ENCODE measurements at regions not wholly inside any gene's neighbourhood (a gene's known extent, or its start where the extent isn't known, plus 50 kb on each side); places are given as distances from the start of the nearest gene placed in this dataset.

DNA sequence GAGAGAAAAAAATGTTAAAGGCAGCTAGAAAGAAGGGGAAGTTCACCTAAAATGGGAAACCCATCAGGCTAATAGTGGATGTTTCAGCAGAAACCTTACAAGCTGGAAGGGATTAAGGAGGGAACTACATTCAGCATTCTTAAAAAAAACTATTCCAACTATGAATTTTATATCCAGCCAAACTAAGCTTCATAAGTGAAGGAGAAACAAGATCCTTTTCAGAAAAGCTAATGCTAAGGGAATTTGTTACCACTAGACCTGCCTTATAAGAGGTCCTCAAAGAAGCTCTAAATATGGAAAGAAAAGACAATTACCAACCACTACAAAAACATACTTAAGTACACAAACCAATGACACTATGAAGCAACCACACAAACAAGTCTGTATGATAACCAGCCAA, 59.2 kb upstream of the SLC35F1 start:
- DNase-seq (ENCODE audit: extremely low read depth, low read depth) = no peak
- no peak overlapping the region for H3K4me3 ChIP-seq (replicated peaks; ENCODE audit: low read depth, low read length)
- TF ChIP-seq, protein P1, sequence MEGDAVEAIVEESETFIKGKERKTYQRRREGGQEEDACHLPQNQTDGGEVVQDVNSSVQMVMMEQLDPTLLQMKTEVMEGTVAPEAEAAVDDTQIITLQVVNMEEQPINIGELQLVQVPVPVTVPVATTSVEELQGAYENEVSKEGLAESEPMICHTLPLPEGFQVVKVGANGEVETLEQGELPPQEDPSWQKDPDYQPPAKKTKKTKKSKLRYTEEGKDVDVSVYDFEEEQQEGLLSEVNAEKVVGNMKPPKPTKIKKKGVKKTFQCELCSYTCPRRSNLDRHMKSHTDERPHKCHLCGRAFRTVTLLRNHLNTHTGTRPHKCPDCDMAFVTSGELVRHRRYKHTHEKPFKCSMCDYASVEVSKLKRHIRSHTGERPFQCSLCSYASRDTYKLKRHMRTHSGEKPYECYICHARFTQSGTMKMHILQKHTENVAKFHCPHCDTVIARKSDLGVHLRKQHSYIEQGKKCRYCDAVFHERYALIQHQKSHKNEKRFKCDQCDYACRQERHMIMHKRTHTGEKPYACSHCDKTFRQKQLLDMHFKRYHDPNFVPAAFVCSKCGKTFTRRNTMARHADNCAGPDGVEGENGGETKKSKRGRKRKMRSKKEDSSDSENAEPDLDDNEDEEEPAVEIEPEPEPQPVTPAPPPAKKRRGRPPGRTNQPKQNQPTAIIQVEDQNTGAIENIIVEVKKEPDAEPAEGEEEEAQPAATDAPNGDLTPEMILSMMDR (IDR thresholded peaks at IDR 0.05; ENCODE audit: low read depth, low read length, missing control alignments) = no peak

DNA sequence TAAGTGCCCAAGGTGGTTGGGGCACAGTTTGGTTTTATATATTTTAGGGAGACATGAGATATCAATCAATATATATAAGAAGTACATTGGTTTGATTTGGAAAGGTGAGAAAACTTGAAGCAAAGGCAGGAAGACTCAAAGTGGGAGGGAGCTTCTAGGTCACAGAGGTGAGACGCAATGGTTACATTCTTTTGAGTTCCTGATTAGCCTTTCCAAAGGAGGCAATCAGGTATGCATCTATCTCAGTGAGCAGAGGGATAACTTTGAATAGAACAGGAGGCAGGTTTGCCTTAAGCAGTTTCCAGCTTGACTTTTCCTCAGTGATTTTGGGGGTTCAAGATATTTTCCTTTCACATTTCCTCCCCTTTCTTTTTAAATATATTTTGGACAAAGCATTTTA, 58.0 kb upstream of the SLC35F1 start:
- TF ChIP-seq, protein P1 (IDR thresholded peaks at IDR 0.05; ENCODE audit: low read depth, low read length, missing control alignments) = no peak
- no peak for DNase-seq (ENCODE audit: extremely low read depth, low read depth)
- H3K4me3 ChIP-seq (replicated peaks; ENCODE audit: low read depth, low read length) = no peak overlapping the region

Data from HFF-Myc (cell line).